DND-41 (cell line): ENCODE measurements at regions not wholly inside any gene's neighbourhood (a gene's known extent, or its start where the extent isn't known, plus 50 kb on each side); places are given as distances from the start of the nearest gene placed in this dataset.

ENCODE experiments used
- ATAC-seq: fragments of 200-7000 bp; cut with Tn5 transposase; 3 replicates; pipeline ENCODE4 v1.9.1; 2021; ENCODE audit warnings: low read depth; ENCODE audit not compliant: insufficient read depth
- DNase-seq: peaks from one replicate; pipeline ENCODE4 v3.0.0-alpha.2; 2020
- H2AFZ ChIP-seq: 2 replicates; pipeline ENCODE4 v1.6.0; 2012; ENCODE audit warnings: low read depth, low read length
- H3K27ac ChIP-seq: 2 replicates; pipeline ENCODE4 v1.5.1; 2012; ENCODE audit warnings: low read length, inconsistent platforms
- H3K27me3 ChIP-seq: fragments of 200-600 bp; sonication (generic); 2 replicates; pipeline ENCODE4 v1.6.0; 2012; ENCODE audit warnings: low read length, mild to moderate bottlenecking, inconsistent platforms; ENCODE audit not compliant: insufficient read depth, poor library complexity
- H3K36me3 ChIP-seq: 2 replicates; pipeline ENCODE4 v1.5.1; 2012; ENCODE audit warnings: low read length, inconsistent platforms; ENCODE audit not compliant: insufficient read depth
- H3K4me1 ChIP-seq: 2 replicates; pipeline ENCODE4 v1.5.1; 2012; ENCODE audit warnings: mild to moderate bottlenecking, low read length; ENCODE audit not compliant: insufficient read depth
- H3K4me2 ChIP-seq: 2 replicates; pipeline ENCODE4 v1.6.0; 2012; ENCODE audit warnings: mild to moderate bottlenecking, moderate library complexity, low read length, inconsistent platforms; ENCODE audit not compliant: insufficient read depth
- H3K4me3 ChIP-seq, 2 experiments: fragments of 200-600 bp in 1 of 2; shearing (Covaris generic) in 1 of 2; 2 replicates each; pipeline ENCODE4 v1.5.1; 2012 to 2016; ENCODE audit warnings: inconsistent platforms in 2 of 2, low read length in 2 of 2, mild to moderate bottlenecking in 2 of 2, low read depth in 1 of 2, moderate library complexity in 1 of 2
- H3K79me2 ChIP-seq: 2 replicates; pipeline ENCODE4 v1.6.0; 2012; ENCODE audit warnings: low read length, inconsistent platforms; ENCODE audit not compliant: insufficient read depth
- H3K9ac ChIP-seq: 2 replicates; pipeline ENCODE4 v1.6.0; 2012; ENCODE audit warnings: low read depth, mild to moderate bottlenecking, inconsistent platforms, low read length, moderate library complexity
- H3K9me3 ChIP-seq: 2 replicates; pipeline ENCODE4 v1.5.1; 2012; ENCODE audit warnings: low read length, moderate library complexity, mild to moderate bottlenecking, inconsistent platforms; ENCODE audit not compliant: insufficient read depth, severe bottlenecking
- H4K20me1 ChIP-seq: 2 replicates; pipeline ENCODE4 v1.6.0; 2012; ENCODE audit warnings: low read length; ENCODE audit not compliant: insufficient read depth
- CTCF ChIP-seq: IDR thresholded peaks from 2 replicates; pipeline ENCODE4 v1.5.1; 2012; ENCODE audit warnings: borderline replicate concordance, low read length, moderate library complexity, mild to moderate bottlenecking; ENCODE audit not compliant: poor library complexity, severe bottlenecking; ENCODE audit errors: extremely low read depth
- EZH2 ChIP-seq: IDR thresholded peaks from 3 replicates; pipeline ENCODE4 v1.6.1; 2012; ENCODE audit warnings: borderline replicate concordance, low read depth, mild to moderate bottlenecking, moderate library complexity, low read length, inconsistent platforms; ENCODE audit not compliant: severe bottlenecking

GRCh38 chr2:8588831-8589191, 93.0 kb upstream of the ID2 start:
- H3K27ac ChIP-seq: no peak overlapping the region
- DNase-seq (no peak), ATAC-seq (no peak)
- no peaks in the 10 kb centered on the region for H3K4me1 ChIP-seq
- no peak overlapping the region for H3K4me2 ChIP-seq
- no peaks in the 10 kb centered on the region for H4K20me1 ChIP-seq
- H3K4me3 ChIP-seq: no peak overlapping the region
- no peak overlapping the region for H3K9ac ChIP-seq
- H2AFZ ChIP-seq: no peak overlapping the region
- no peaks in the 10 kb centered on the region for H3K27me3 ChIP-seq
- no peaks in the 10 kb centered on the region for H3K79me2 ChIP-seq
- no peaks in the 10 kb centered on the region for H3K36me3 ChIP-seq
- TF ChIP-seq CTCF (no peak), EZH2 (no peak)
- no peaks in the 10 kb centered on the region for H3K9me3 ChIP-seq

- Histone ChIP-seq H3K9me3 (no peaks in the 10 kb centered on the region), H3K36me3 (no peaks in the 10 kb centered on the region), H3K27me3 (no peaks in the 10 kb centered on the region), H3K4me1 (no peaks in the 10 kb centered on the region), H3K4me3 (no peak overlapping the region), H3K9ac (no peak overlapping the region), H3K27ac (no peak overlapping the region), H4K20me1 (no peaks in the 10 kb centered on the region), H2AFZ (no peak overlapping the region), H3K79me2 (no peaks in the 10 kb centered on the region), H3K4me2 (no peak overlapping the region)
- TF ChIP-seq CTCF (no peak), EZH2 (no peak)
- DNase-seq: no peak
- ATAC-seq: no peak
Measured at GRCh38 chr2:8589721-8590120, 92.1 kb upstream of the ID2 start.

GRCh38 chr2:8590938-8591337, 90.9 kb upstream of the ID2 start:
- H3K9ac ChIP-seq: no peak overlapping the region
- no peak for DNase-seq
- H3K4me1 ChIP-seq: no peaks in the 10 kb centered on the region
- no peaks in the 10 kb centered on the region for H3K79me2 ChIP-seq
- H3K4me2 ChIP-seq: no peak overlapping the region
- no peak overlapping the region for H3K27ac ChIP-seq
- no peaks in the 10 kb centered on the region for H3K27me3 ChIP-seq
- TF ChIP-seq CTCF (no peak), EZH2 (no peak)
- H2AFZ ChIP-seq: no peak overlapping the region
- ATAC-seq: no peak
- no peaks in the 10 kb centered on the region for H4K20me1 ChIP-seq
- no peaks in the 10 kb centered on the region for H3K36me3 ChIP-seq
- no peaks in the 10 kb centered on the region for H3K9me3 ChIP-seq
- no peak overlapping the region for H3K4me3 ChIP-seq

- Histone ChIP-seq H2AFZ (no peak overlapping the region), H3K9ac (no peak overlapping the region), H3K4me2 (no peak overlapping the region), H3K4me1 (no peaks in the 10 kb centered on the region), H3K36me3 (no peaks in the 10 kb centered on the region), H3K4me3 (no peak overlapping the region), H3K27ac (no peak overlapping the region), H4K20me1 (no peaks in the 10 kb centered on the region), H3K27me3 (no peaks in the 10 kb centered on the region), H3K79me2 (no peaks in the 10 kb centered on the region), H3K9me3 (no peaks in the 10 kb centered on the region)
- TF ChIP-seq EZH2 (no peak), CTCF (no peak)
- DNase-seq (no peak), ATAC-seq (no peak)
Measured at GRCh38 chr2:8592736-8593135, 89.1 kb upstream of the ID2 start.
